ENCODE measurements at regions not wholly inside any gene's neighbourhood (a gene's known extent, or its start where the extent isn't known, plus 50 kb on each side); places are given as distances from the start of the nearest gene placed in this dataset.

GRCh38 chr5:34459908-34460307 lies 196.2 kb upstream of the RAI14 start:
- TF ChIP-seq REST (IDR thresholded peaks at IDR 0.05; ENCODE audit: insufficient read depth in 1 of 2, low read depth in 2 of 2, low read length in 2 of 2) (no peak), TAF1 (IDR thresholded peaks at IDR 0.05; ENCODE audit: borderline replicate concordance, insufficient read depth, low read length) (no peak)

GRCh38 chr5:34460496-34460895 lies 195.6 kb upstream of the RAI14 start:
- no peak for TF ChIP-seq SIN3A (IDR thresholded peaks at IDR 0.05; ENCODE audit: borderline replicate concordance, insufficient read depth, low read length)
- no peak for TF ChIP-seq POLR2AphosphoS5 (IDR thresholded peaks at IDR 0.05; ENCODE audit: low read depth, low read length)
- no peak for TF ChIP-seq REST (IDR thresholded peaks at IDR 0.05; ENCODE audit: insufficient read depth in 1 of 2, low read depth in 2 of 2, low read length in 2 of 2)
- TF ChIP-seq FOXP2 (optimal IDR thresholded peaks at IDR 0.05; ENCODE audit: borderline replicate concordance, extremely low read depth, extremely low read length, insufficient read depth), result no peak
- TF ChIP-seq TAF1 (IDR thresholded peaks at IDR 0.05; ENCODE audit: borderline replicate concordance, insufficient read depth, low read length), result no peak

GRCh38 chr5:34464829-34465228 lies 191.3 kb upstream of the RAI14 start:
- TF ChIP-seq REST (IDR thresholded peaks at IDR 0.05; ENCODE audit: insufficient read depth in 1 of 2, low read depth in 2 of 2, low read length in 2 of 2) (no peak), SIN3A (IDR thresholded peaks at IDR 0.05; ENCODE audit: borderline replicate concordance, insufficient read depth, low read length) (no peak), FOXP2 (optimal IDR thresholded peaks at IDR 0.05; ENCODE audit: borderline replicate concordance, extremely low read depth, extremely low read length, insufficient read depth) (no peak), TAF1 (IDR thresholded peaks at IDR 0.05; ENCODE audit: borderline replicate concordance, insufficient read depth, low read length) (no peak), POLR2AphosphoS5 (IDR thresholded peaks at IDR 0.05; ENCODE audit: low read depth, low read length) (no peak)

- TF ChIP-seq REST (IDR thresholded peaks at IDR 0.05; ENCODE audit: insufficient read depth in 1 of 2, low read depth in 2 of 2, low read length in 2 of 2), result no peak
- no peak for TF ChIP-seq POLR2AphosphoS5 (IDR thresholded peaks at IDR 0.05; ENCODE audit: low read depth, low read length)
- TF ChIP-seq SIN3A (IDR thresholded peaks at IDR 0.05; ENCODE audit: borderline replicate concordance, insufficient read depth, low read length), result no peak
- no peak for TF ChIP-seq FOXP2 (optimal IDR thresholded peaks at IDR 0.05; ENCODE audit: borderline replicate concordance, extremely low read depth, extremely low read length, insufficient read depth)
- TF ChIP-seq TAF1 (IDR thresholded peaks at IDR 0.05; ENCODE audit: borderline replicate concordance, insufficient read depth, low read length), result no peak
These were observed 188.7 kb upstream of the RAI14 start for GRCh38 chr5:34467436-34467835.

- no peak for TF ChIP-seq SIN3A (IDR thresholded peaks at IDR 0.05; ENCODE audit: borderline replicate concordance, insufficient read depth, low read length)
- no peak for TF ChIP-seq FOXP2 (optimal IDR thresholded peaks at IDR 0.05; ENCODE audit: borderline replicate concordance, extremely low read depth, extremely low read length, insufficient read depth)
- TF ChIP-seq TAF1 (IDR thresholded peaks at IDR 0.05; ENCODE audit: borderline replicate concordance, insufficient read depth, low read length), result no peak
- TF ChIP-seq POLR2AphosphoS5 (IDR thresholded peaks at IDR 0.05; ENCODE audit: low read depth, low read length), result no peak
- no peak for TF ChIP-seq REST (IDR thresholded peaks at IDR 0.05; ENCODE audit: insufficient read depth in 1 of 2, low read depth in 2 of 2, low read length in 2 of 2)
These were observed 186.2 kb upstream of the RAI14 start for GRCh38 chr5:34469971-34470370.
